Activated CD4-positive, alpha-beta T cell treated with anti-CD3 and anti-CD28 coated beads for 36 hours (primary cell): ENCODE measurements at regions not wholly inside any gene's neighbourhood (a gene's known extent, or its start where the extent isn't known, plus 50 kb on each side); places are given as distances from the start of the nearest gene placed in this dataset.
"Not testable (repeated sequence)": the region's sequence is repeated elsewhere in the genome, so short reads cannot be mapped to it uniquely, and the experiment has no call there.

Experiments
- ATAC-seq: fragments of 200-7000 bp; cut with Tn5 transposase; one replicate; pipeline ENCODE4 v1.10.0; 2021; ENCODE audit warnings: mild to moderate bottlenecking, moderate library complexity
- CTCF ChIA-PET: fragments of 350-600 bp; sonication (Branson Sonifier 250); formaldehyde crosslinking; loops from one replicate; lab custom pipeline; 2021; ENCODE audit warnings: antibody characterized with exemption; lab: Charles Lee
- POLR2A ChIA-PET: fragments of 350-600 bp; sonication (Branson Sonifier 250); formaldehyde crosslinking; loops from one replicate; lab custom pipeline; 2021; ENCODE audit warnings: antibody characterized with exemption, inconsistent platforms; lab: Charles Lee
- DNase-seq: peaks from one replicate; pipeline ENCODE4 v3.0.0-alpha.2; 2020
- H3K27ac Mint-ChIP-seq: one replicate; pipeline ENCODE4 v1.8.0; 2021; ENCODE audit warnings: mixed read lengths
- H3K27me3 Mint-ChIP-seq: one replicate; pipeline ENCODE4 v1.8.0; 2021; ENCODE audit warnings: mixed read lengths
- H3K36me3 Mint-ChIP-seq: one replicate; pipeline ENCODE4 v1.8.0; 2021; ENCODE audit warnings: low read depth, mixed read lengths
- H3K4me1 Mint-ChIP-seq: one replicate; pipeline ENCODE4 v1.8.0; 2021; ENCODE audit warnings: mixed read lengths
- H3K4me3 Mint-ChIP-seq: one replicate; pipeline ENCODE4 v1.8.0; 2021; ENCODE audit warnings: mild to moderate bottlenecking, moderate library complexity, mixed read lengths
- H3K9me3 Mint-ChIP-seq: one replicate; pipeline ENCODE4 v1.8.0; 2021; ENCODE audit warnings: low read depth, mixed read lengths
- intact Hi-C, 2 experiments: fragments of 100-400 bp; cut with DNase I in 1 of 2; cut with micrococcal nuclease in 1 of 2; formaldehyde crosslinking; loops; one replicate each; pipeline versions ENCODE4 v1.14.2 to v1.15.1; 2022 to 2024; cut with DNase I, micrococcal nuclease

- peaks cover 4% of the 10 kb centered on the region for H3K27me3 Mint-ChIP-seq
These were observed 198.6 kb upstream of the NT5E start for GRCh38 chr6:85251300-85251699.

GRCh38 chr6:85250586-85251220 is 199.2 kb upstream of the NT5E start:
- ATAC-seq (no peak), DNase-seq (no peak)
- Mint-ChIP-seq H3K27ac (no peak overlapping the region), H3K9me3 (peaks cover 4% of the 10 kb centered on the region), H3K36me3 (no peaks in the 10 kb centered on the region), H3K27me3 (peaks cover 4% of the 10 kb centered on the region), H3K4me1 (no peaks in the 10 kb centered on the region), H3K4me3 (no peak overlapping the region)
- intact Hi-C loops = no loop called here
- CTCF ChIA-PET = interaction anchor here (0.7 kb wide), 1 partner anchor 213 kb away, joined by 3 read pairs; no protein-coding TSS in a partner anchor
- POLR2A ChIA-PET = no interaction called here

More at GRCh38 chr6:85251300-85251699, 198.6 kb upstream of the NT5E start:
- no peaks in the 10 kb centered on the region for H3K4me1 Mint-ChIP-seq
- ChIA-PET POLR2A (no interaction called here), CTCF (interaction anchor here (0.7 kb wide), 1 partner anchor 654 kb away, joined by 3 read pairs; no protein-coding TSS in a partner anchor)
- intact Hi-C loops = no loop called here
- DNase-seq = no peak
- H3K9me3 Mint-ChIP-seq = peaks cover 4% of the 10 kb centered on the region
- no peak overlapping the region for H3K4me3 Mint-ChIP-seq
- ATAC-seq = no peak
- H3K27ac Mint-ChIP-seq = no peak overlapping the region
- H3K36me3 Mint-ChIP-seq = no peaks in the 10 kb centered on the region

- peaks cover 4% of the 10 kb centered on the region for H3K9me3 Mint-ChIP-seq
- CTCF ChIA-PET = no interaction called here
- H3K36me3 Mint-ChIP-seq = no peaks in the 10 kb centered on the region
- DNase-seq = no peak
- peaks cover 2% of the 10 kb centered on the region for H3K27me3 Mint-ChIP-seq
- POLR2A ChIA-PET = no interaction called here
- H3K4me3 Mint-ChIP-seq = no peak overlapping the region
- H3K27ac Mint-ChIP-seq = no peak overlapping the region
- intact Hi-C loops = no loop called here
- no peak for ATAC-seq
- H3K4me1 Mint-ChIP-seq = no peaks in the 10 kb centered on the region
These were observed 204.9 kb upstream of the NT5E start for GRCh38 chr6:85245004-85245403.

DNA sequence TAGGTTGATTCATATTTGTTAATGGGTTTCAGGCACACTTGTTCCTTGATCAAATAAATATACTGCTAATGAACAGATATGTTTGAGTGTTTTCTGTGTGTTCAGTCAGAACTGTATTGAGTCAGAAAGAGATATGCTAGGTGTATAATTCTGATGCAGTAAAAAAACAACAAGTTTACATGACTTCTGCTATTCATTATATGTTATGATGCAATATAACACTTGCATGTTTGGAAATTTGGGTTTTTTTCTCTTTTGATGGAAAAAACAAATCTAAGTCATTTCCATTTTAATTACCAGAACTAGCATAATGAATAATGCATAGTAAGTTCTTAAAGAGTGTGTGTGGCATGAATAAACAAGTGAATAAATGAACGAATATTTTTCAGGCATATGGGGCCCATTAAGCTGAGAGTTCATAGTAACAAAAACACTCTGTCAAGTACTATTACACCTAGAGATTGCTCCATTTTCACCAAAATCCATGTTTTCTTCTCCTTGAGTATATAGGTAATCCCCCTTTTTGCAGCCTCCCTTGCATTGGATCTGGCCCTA is 208.3 kb upstream of the NT5E start:
- no peak overlapping the region for H3K4me3 Mint-ChIP-seq
- no peaks in the 10 kb centered on the region for H3K36me3 Mint-ChIP-seq
- POLR2A ChIA-PET = no interaction called here

GRCh38 chr6:85240787-85241385 is 209.0 kb upstream of the NT5E start:
- intact Hi-C loops = no loop called here
- POLR2A ChIA-PET = no interaction called here
- DNase-seq (no peak), ATAC-seq (no peak)
- H3K27me3 Mint-ChIP-seq = peaks cover 2% of the 10 kb centered on the region
- CTCF ChIA-PET = no interaction called here
- H3K4me1 Mint-ChIP-seq = no peaks in the 10 kb centered on the region
- no peak overlapping the region for H3K27ac Mint-ChIP-seq
- H3K36me3 Mint-ChIP-seq = no peaks in the 10 kb centered on the region
- H3K4me3 Mint-ChIP-seq = no peak overlapping the region
- H3K9me3 Mint-ChIP-seq = no peaks in the 10 kb centered on the region

More for the DNA sequence above, 208.3 kb upstream of the NT5E start:
- no peak for ATAC-seq
- H3K27me3 Mint-ChIP-seq = peaks cover 2% of the 10 kb centered on the region
- DNase-seq = no peak
- CTCF ChIA-PET = no interaction called here
- H3K9me3 Mint-ChIP-seq = no peaks in the 10 kb centered on the region
- no peak overlapping the region for H3K27ac Mint-ChIP-seq
- intact Hi-C loops = no loop called here
- H3K4me1 Mint-ChIP-seq = no peaks in the 10 kb centered on the region

- ATAC-seq (no peak), DNase-seq (no peak)
- POLR2A ChIA-PET = no interaction called here
- no peaks in the 10 kb centered on the region for H3K36me3 Mint-ChIP-seq
- H3K27me3 Mint-ChIP-seq = peaks cover 2% of the 10 kb centered on the region
- no peak overlapping the region for H3K4me3 Mint-ChIP-seq
- no peaks in the 10 kb centered on the region for H3K4me1 Mint-ChIP-seq
- no peaks in the 10 kb centered on the region for H3K9me3 Mint-ChIP-seq
- CTCF ChIA-PET = no interaction called here
- H3K27ac Mint-ChIP-seq = no peak overlapping the region
- intact Hi-C loops = no loop called here
These were observed 212.4 kb upstream of the NT5E start for GRCh38 chr6:85237478-85237877.

- ChIA-PET POLR2A (no interaction called here), CTCF (no interaction called here)
- DNase-seq (no peak), ATAC-seq (no peak)
- Mint-ChIP-seq H3K27ac (no peak overlapping the region), H3K27me3 (no peaks in the 10 kb centered on the region), H3K9me3 (no peaks in the 10 kb centered on the region), H3K4me1 (no peaks in the 10 kb centered on the region), H3K4me3 (no peak overlapping the region), H3K36me3 (no peaks in the 10 kb centered on the region)
- intact Hi-C loops = no loop called here
These were observed 213.2 kb upstream of the NT5E start for GRCh38 chr6:85236636-85237035.

- POLR2A ChIA-PET, H3K4me3 Mint-ChIP-seq, H3K27ac Mint-ChIP-seq, CTCF ChIA-PET, intact Hi-C loops, H3K36me3 Mint-ChIP-seq, DNase-seq, H3K4me1 Mint-ChIP-seq, ATAC-seq, H3K27me3 Mint-ChIP-seq: not testable (repeated sequence)
- peaks cover 17% of the 10 kb centered on the region for H3K9me3 Mint-ChIP-seq
These were observed 222.5 kb upstream of the NT5E start for GRCh38 chr6:85227345-85227744.

DNA sequence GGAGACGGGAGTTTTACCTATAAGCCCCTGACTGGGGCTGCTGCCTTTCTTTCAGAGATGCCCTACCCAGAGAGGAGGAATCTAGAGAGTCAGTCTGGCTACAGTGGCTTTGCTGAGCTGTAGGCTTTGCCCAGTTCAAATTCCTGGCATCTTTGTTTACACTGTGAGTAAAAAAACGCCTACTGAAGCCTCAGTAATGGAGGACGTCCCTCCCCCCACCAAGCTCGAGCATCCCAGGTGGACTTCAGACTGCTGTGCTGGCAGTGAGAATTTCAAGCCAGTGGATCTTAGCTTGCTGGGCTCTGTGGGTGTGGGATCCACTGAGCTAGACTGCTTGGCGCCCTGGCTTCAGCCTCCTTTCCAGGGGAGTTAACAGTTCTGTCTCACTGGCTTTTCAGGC is 237.1 kb upstream of the NT5E start:
- intact Hi-C loops, DNase-seq, H3K4me3 Mint-ChIP-seq, H3K36me3 Mint-ChIP-seq, H3K27ac Mint-ChIP-seq, H3K27me3 Mint-ChIP-seq, H3K4me1 Mint-ChIP-seq, ATAC-seq: not testable (repeated sequence)
- H3K9me3 Mint-ChIP-seq = peaks cover 43% of the 10 kb centered on the region
- ChIA-PET POLR2A (interaction anchor here (0.6 kb wide), 1 partner anchor 372 kb away, joined by 3 read pairs; no protein-coding TSS in a partner anchor), CTCF (interaction anchor here (0.6 kb wide), 2 partner anchors 11 to 16 kb away, joined by 3 read pairs; no protein-coding TSS in a partner anchor)

- CTCF ChIA-PET = no interaction called here
- POLR2A ChIA-PET = no interaction called here
- Mint-ChIP-seq H3K36me3 (no peaks in the 10 kb centered on the region), H3K27me3 (no peaks in the 10 kb centered on the region), H3K9me3 (no peaks in the 10 kb centered on the region), H3K4me1 (no peaks in the 10 kb centered on the region), H3K27ac (no peak overlapping the region), H3K4me3 (no peak overlapping the region)
- intact Hi-C loops = no loop called here
- ATAC-seq (no peak), DNase-seq (no peak)
These were observed 254.6 kb upstream of the NT5E start for GRCh38 chr6:85195243-85195642.

GRCh38 chr6:85193339-85193738 is 256.5 kb upstream of the NT5E start:
- no peaks in the 10 kb centered on the region for H3K36me3 Mint-ChIP-seq
- no peaks in the 10 kb centered on the region for H3K27me3 Mint-ChIP-seq
- no peak overlapping the region for H3K27ac Mint-ChIP-seq
- intact Hi-C loops = no loop called here
- POLR2A ChIA-PET = no interaction called here
- ATAC-seq (no peak), DNase-seq (no peak)
- CTCF ChIA-PET = no interaction called here
- H3K4me3 Mint-ChIP-seq = no peak overlapping the region
- H3K9me3 Mint-ChIP-seq = peaks cover 4% of the 10 kb centered on the region
- no peaks in the 10 kb centered on the region for H3K4me1 Mint-ChIP-seq

DNA sequence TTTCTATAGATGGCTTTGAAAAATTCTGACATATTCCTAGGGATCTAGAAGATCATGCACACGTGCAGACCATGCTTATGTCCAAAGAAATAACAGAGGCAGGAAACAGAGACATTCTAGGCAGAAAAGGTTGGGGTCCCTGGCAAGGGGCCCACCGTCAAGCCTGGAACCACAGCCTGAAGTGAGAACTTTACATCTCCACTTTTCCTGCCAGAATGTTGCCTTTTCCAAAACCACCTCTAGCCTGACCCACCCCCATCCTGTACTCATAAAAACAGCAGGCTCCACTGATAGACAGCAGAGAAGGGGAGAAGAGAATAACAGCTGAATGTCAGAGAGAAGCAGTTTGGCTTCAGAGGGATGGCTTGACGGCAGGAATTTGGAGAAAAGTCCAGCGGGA is 257.3 kb upstream of the NT5E start:
- ChIA-PET POLR2A (no interaction called here), CTCF (no interaction called here)
- H3K27ac Mint-ChIP-seq = no peak overlapping the region
- no peak overlapping the region for H3K4me3 Mint-ChIP-seq
- no peaks in the 10 kb centered on the region for H3K4me1 Mint-ChIP-seq
- DNase-seq (no peak), ATAC-seq (no peak)
- intact Hi-C loops = no loop called here
- no peaks in the 10 kb centered on the region for H3K36me3 Mint-ChIP-seq
- H3K27me3 Mint-ChIP-seq = no peaks in the 10 kb centered on the region
- peaks cover 4% of the 10 kb centered on the region for H3K9me3 Mint-ChIP-seq
